GM23338 (cell line): ENCODE measurements at regions not wholly inside any gene's neighbourhood (a gene's known extent, or its start where the extent isn't known, plus 50 kb on each side); places are given as distances from the start of the nearest gene placed in this dataset.

Source experiments
- ATAC-seq: fragments of 200-7000 bp; cut with Tn5 transposase; 3 replicates; pipeline ENCODE4 v1.9.1; 2020
- DNase-seq: peaks from one replicate; pipeline ENCODE4 v3.0.0-alpha.2; 2015; ENCODE audit warnings: low spot score
- H2AFZ ChIP-seq: fragments of 200-600 bp; sonication (generic); 2 replicates; pipeline ENCODE4 v1.8.0; 2016; ENCODE audit warnings: antibody characterized with exemption, mild to moderate bottlenecking, moderate library complexity
- H3F3A ChIP-seq: fragments of 200-600 bp; sonication (generic); replicated peaks from 2 replicates; pipeline ENCODE4 v1.8.0; 2017; ENCODE audit warnings: antibody characterized with exemption, mixed run types, low read depth
- H3K27ac ChIP-seq: fragments of 200-600 bp; sonication (generic); 2 replicates; pipeline ENCODE4 v1.6.1; 2016; ENCODE audit warnings: low read depth
- H3K27me3 ChIP-seq: fragments of 200-600 bp; sonication (generic); 2 replicates; pipeline ENCODE4 v1.8.0; 2016; ENCODE audit warnings: mild to moderate bottlenecking, mixed run types, moderate library complexity; ENCODE audit not compliant: insufficient read depth
- H3K36me3 ChIP-seq: fragments of 200-600 bp; sonication (generic); 2 replicates; pipeline ENCODE4 v1.8.0; 2016; ENCODE audit warnings: mild to moderate bottlenecking; ENCODE audit not compliant: insufficient read depth
- H3K4me1 ChIP-seq: fragments of 200-600 bp; sonication (generic); 2 replicates; pipeline ENCODE4 v1.8.0; 2016; ENCODE audit warnings: mild to moderate bottlenecking, moderate library complexity; ENCODE audit not compliant: insufficient read depth
- H3K4me2 ChIP-seq: fragments of 200-600 bp; sonication (generic); 2 replicates; pipeline ENCODE4 v1.7.1; 2017; ENCODE audit warnings: mixed run types
- H3K4me3 ChIP-seq: fragments of 200-600 bp; sonication (generic); 2 replicates; pipeline ENCODE4 v1.6.1; 2016; ENCODE audit warnings: mixed run types
- H3K79me2 ChIP-seq: fragments of 200-600 bp; sonication (generic); replicated peaks from 2 replicates; pipeline ENCODE4 v1.8.0; 2017; ENCODE audit warnings: mild to moderate bottlenecking; ENCODE audit not compliant: insufficient read depth
- H3K9me2 ChIP-seq: fragments of 200-600 bp; sonication (generic); 2 replicates; pipeline ENCODE4 v1.8.0; 2017; ENCODE audit not compliant: insufficient read depth
- H4K20me1 ChIP-seq: fragments of 200-600 bp; sonication (generic); replicated peaks from 2 replicates; pipeline ENCODE4 v1.8.0; 2017; ENCODE audit warnings: mild to moderate bottlenecking; ENCODE audit not compliant: insufficient read depth
- H3K27ac Mint-ChIP-seq: 2 replicates; pipeline ENCODE4 v1.8.0; 2020; ENCODE audit warnings: inconsistent platforms, mild to moderate bottlenecking, moderate library complexity, mixed read lengths
- H3K27me3 Mint-ChIP-seq: 3 replicates; pipeline ENCODE4 v1.8.0; 2022; ENCODE audit warnings: low read depth, mild to moderate bottlenecking, moderate library complexity, mixed read lengths, inconsistent platforms; ENCODE audit not compliant: insufficient read depth, poor library complexity
- H3K36me3 Mint-ChIP-seq: 3 replicates; pipeline ENCODE4 v1.8.0; 2021; ENCODE audit warnings: low read depth, mild to moderate bottlenecking, inconsistent platforms, moderate library complexity, mixed read lengths
- H3K4me1 Mint-ChIP-seq: 3 replicates; pipeline ENCODE4 v1.8.0; 2020; ENCODE audit warnings: mild to moderate bottlenecking, inconsistent platforms, mixed read lengths
- H3K4me3 Mint-ChIP-seq: 3 replicates; pipeline ENCODE4 v1.8.0; 2021; ENCODE audit warnings: moderate library complexity, mild to moderate bottlenecking, inconsistent platforms, mixed read lengths
- H3K9me3 Mint-ChIP-seq: 3 replicates; pipeline ENCODE4 v1.8.0; 2020; ENCODE audit warnings: moderate library complexity, mild to moderate bottlenecking, inconsistent platforms, mixed read lengths
- CREB1 ChIP-seq: fragments of 250-450 bp; sonication (Bioruptor Pico); IDR thresholded peaks from 2 replicates; pipeline ENCODE4 v1.5.0; 2020; ENCODE audit warnings: low read depth, mild to moderate bottlenecking, moderate library complexity
- EZH2 ChIP-seq: fragments of 200-600 bp; sonication (generic); IDR thresholded peaks from one replicate; pipeline ENCODE4 v1.8.0; 2017; ENCODE audit warnings: antibody characterized with exemption, mild to moderate bottlenecking, low read depth; ENCODE audit not compliant: unreplicated experiment
- JUNB ChIP-seq: IDR thresholded peaks from one replicate; pipeline ENCODE4 v1.6.1; 2016; ENCODE audit warnings: antibody characterized with exemption; ENCODE audit not compliant: unreplicated experiment
- NANOG ChIP-seq: IDR thresholded peaks from 2 replicates; pipeline ENCODE4 v1.6.1; 2016; ENCODE audit warnings: antibody characterized with exemption, borderline replicate concordance
- POLR2AphosphoS5 ChIP-seq: IDR thresholded peaks from 2 replicates; pipeline ENCODE4 v1.6.1; 2016; ENCODE audit warnings: antibody characterized with exemption, low read depth
- STAT1 ChIP-seq: IDR thresholded peaks from one replicate; pipeline ENCODE4 v1.6.1; 2016; ENCODE audit warnings: antibody characterized with exemption; ENCODE audit not compliant: unreplicated experiment
- ZNF114 ChIP-seq: fragments of 250-450 bp; sonication (Bioruptor Pico); IDR thresholded peaks from 2 replicates; pipeline ENCODE4 v1.5.0; 2020; ENCODE audit warnings: mild to moderate bottlenecking, moderate library complexity
- ZNF331 ChIP-seq: fragments of 250-450 bp; sonication (Bioruptor Pico); IDR thresholded peaks from 2 replicates; pipeline ENCODE4 v1.5.0; 2020; ENCODE audit warnings: low read depth, mild to moderate bottlenecking, moderate library complexity
- TF ChIP-seq, protein P1 (sequence below): IDR thresholded peaks from one replicate; pipeline ENCODE4 v1.6.1; 2018; ENCODE audit warnings: antibody characterized with exemption; ENCODE audit not compliant: unreplicated experiment
- TF ChIP-seq, protein P2 (sequence below): fragments of 250-450 bp; sonication (Bioruptor Pico); IDR thresholded peaks from 2 replicates; pipeline ENCODE4 v1.5.0; 2020; ENCODE audit warnings: mild to moderate bottlenecking, moderate library complexity
- TF ChIP-seq, protein P3 (sequence below), 2 experiments: fragments of 200-600 bp in 1 of 2; sonication (generic) in 1 of 2; conservative IDR thresholded peaks; 2 replicates each; pipeline versions ENCODE4 v1.5.1 to v1.6.1; 2016 to 2017; ENCODE audit warnings: antibody characterized with exemption in 2 of 2, low read depth in 2 of 2, mild to moderate bottlenecking in 2 of 2, moderate library complexity in 1 of 2
- TF ChIP-seq, protein P4 (sequence below): IDR thresholded peaks from 2 replicates; pipeline ENCODE4 v1.6.1; 2016; ENCODE audit warnings: antibody characterized with exemption

DNA sequence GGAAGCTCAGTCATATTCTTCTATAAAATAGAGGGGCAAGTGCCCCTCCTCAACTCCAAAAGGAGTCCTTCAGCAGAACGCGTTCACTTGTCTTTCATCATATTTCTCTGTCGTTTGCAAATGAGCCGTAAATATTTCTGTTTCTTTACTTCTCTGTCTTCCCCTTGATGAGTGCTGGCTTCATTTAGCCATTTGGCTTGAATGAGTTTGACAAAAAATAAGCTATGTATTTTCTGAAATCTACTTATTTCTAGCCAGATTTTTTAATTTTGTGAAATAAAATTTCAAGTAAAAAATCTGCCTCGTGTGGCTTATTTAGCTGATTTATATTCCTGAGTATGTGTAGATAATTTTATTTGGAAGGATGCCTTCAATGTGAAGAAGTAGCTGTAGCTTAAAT is 170.8 kb upstream of the DGKB start:
- H3K4me1 Mint-ChIP-seq: no peaks in the 10 kb centered on the region
- H2AFZ ChIP-seq: no peak overlapping the region
- H3K79me2 ChIP-seq: no peaks in the 10 kb centered on the region
- no peaks in the 10 kb centered on the region for H3K4me1 ChIP-seq
- no peak overlapping the region for H3K27ac ChIP-seq
- no peaks in the 10 kb centered on the region for H3K36me3 ChIP-seq
- H3K9me3 Mint-ChIP-seq: no peaks in the 10 kb centered on the region
- H3K4me3 Mint-ChIP-seq: no peak overlapping the region
- DNase-seq: no peak
- H3K36me3 Mint-ChIP-seq: no peaks in the 10 kb centered on the region
- TF ChIP-seq CREB1 (CRISPR knock-in tag): no peak
- TF ChIP-seq POLR2AphosphoS5: no peak
- no peak for TF ChIP-seq JUNB
- TF ChIP-seq ZNF331 (CRISPR knock-in tag): no peak
- no peak for TF ChIP-seq ZNF114 (CRISPR knock-in tag)
- no peak for TF ChIP-seq EZH2
- TF ChIP-seq, protein P1, sequence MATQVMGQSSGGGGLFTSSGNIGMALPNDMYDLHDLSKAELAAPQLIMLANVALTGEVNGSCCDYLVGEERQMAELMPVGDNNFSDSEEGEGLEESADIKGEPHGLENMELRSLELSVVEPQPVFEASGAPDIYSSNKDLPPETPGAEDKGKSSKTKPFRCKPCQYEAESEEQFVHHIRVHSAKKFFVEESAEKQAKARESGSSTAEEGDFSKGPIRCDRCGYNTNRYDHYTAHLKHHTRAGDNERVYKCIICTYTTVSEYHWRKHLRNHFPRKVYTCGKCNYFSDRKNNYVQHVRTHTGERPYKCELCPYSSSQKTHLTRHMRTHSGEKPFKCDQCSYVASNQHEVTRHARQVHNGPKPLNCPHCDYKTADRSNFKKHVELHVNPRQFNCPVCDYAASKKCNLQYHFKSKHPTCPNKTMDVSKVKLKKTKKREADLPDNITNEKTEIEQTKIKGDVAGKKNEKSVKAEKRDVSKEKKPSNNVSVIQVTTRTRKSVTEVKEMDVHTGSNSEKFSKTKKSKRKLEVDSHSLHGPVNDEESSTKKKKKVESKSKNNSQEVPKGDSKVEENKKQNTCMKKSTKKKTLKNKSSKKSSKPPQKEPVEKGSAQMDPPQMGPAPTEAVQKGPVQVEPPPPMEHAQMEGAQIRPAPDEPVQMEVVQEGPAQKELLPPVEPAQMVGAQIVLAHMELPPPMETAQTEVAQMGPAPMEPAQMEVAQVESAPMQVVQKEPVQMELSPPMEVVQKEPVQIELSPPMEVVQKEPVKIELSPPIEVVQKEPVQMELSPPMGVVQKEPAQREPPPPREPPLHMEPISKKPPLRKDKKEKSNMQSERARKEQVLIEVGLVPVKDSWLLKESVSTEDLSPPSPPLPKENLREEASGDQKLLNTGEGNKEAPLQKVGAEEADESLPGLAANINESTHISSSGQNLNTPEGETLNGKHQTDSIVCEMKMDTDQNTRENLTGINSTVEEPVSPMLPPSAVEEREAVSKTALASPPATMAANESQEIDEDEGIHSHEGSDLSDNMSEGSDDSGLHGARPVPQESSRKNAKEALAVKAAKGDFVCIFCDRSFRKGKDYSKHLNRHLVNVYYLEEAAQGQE: no peak
- TF ChIP-seq, protein P2, sequence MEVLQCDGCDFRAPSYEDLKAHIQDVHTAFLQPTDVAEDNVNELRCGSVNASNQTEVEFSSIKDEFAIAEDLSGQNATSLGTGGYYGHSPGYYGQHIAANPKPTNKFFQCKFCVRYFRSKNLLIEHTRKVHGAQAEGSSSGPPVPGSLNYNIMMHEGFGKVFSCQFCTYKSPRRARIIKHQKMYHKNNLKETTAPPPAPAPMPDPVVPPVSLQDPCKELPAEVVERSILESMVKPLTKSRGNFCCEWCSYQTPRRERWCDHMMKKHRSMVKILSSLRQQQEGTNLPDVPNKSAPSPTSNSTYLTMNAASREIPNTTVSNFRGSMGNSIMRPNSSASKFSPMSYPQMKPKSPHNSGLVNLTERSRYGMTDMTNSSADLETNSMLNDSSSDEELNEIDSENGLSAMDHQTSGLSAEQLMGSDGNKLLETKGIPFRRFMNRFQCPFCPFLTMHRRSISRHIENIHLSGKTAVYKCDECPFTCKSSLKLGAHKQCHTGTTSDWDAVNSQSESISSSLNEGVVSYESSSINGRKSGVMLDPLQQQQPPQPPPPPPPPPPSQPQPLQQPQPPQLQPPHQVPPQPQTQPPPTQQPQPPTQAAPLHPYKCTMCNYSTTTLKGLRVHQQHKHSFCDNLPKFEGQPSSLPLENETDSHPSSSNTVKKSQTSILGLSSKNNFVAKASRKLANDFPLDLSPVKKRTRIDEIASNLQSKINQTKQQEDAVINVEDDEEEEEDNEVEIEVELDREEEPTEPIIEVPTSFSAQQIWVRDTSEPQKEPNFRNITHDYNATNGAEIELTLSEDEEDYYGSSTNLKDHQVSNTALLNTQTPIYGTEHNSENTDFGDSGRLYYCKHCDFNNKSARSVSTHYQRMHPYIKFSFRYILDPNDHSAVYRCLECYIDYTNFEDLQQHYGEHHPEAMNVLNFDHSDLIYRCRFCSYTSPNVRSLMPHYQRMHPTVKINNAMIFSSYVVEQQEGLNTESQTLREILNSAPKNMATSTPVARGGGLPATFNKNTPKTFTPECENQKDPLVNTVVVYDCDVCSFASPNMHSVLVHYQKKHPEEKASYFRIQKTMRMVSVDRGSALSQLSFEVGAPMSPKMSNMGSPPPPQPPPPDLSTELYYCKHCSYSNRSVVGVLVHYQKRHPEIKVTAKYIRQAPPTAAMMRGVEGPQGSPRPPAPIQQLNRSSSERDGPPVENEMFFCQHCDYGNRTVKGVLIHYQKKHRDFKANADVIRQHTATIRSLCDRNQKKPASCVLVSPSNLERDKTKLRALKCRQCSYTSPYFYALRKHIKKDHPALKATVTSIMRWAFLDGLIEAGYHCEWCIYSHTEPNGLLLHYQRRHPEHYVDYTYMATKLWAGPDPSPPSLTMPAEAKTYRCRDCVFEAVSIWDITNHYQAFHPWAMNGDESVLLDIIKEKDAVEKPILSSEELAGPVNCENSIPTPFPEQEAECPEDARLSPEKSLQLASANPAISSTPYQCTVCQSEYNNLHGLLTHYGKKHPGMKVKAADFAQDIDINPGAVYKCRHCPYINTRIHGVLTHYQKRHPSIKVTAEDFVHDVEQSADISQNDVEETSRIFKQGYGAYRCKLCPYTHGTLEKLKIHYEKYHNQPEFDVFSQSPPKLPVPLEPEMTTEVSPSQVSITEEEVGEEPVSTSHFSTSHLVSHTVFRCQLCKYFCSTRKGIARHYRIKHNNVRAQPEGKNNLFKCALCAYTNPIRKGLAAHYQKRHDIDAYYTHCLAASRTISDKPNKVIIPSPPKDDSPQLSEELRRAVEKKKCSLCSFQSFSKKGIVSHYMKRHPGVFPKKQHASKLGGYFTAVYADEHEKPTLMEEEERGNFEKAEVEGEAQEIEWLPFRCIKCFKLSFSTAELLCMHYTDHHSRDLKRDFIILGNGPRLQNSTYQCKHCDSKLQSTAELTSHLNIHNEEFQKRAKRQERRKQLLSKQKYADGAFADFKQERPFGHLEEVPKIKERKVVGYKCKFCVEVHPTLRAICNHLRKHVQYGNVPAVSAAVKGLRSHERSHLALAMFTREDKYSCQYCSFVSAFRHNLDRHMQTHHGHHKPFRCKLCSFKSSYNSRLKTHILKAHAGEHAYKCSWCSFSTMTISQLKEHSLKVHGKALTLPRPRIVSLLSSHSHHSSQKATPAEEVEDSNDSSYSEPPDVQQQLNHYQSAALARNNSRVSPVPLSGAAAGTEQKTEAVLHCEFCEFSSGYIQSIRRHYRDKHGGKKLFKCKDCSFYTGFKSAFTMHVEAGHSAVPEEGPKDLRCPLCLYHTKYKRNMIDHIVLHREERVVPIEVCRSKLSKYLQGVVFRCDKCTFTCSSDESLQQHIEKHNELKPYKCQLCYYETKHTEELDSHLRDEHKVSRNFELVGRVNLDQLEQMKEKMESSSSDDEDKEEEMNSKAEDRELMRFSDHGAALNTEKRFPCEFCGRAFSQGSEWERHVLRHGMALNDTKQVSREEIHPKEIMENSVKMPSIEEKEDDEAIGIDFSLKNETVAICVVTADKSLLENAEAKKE (CRISPR knock-in tag): no peak
- no peak for TF ChIP-seq NANOG
- TF ChIP-seq STAT1: no peak
- TF ChIP-seq, protein P3, sequence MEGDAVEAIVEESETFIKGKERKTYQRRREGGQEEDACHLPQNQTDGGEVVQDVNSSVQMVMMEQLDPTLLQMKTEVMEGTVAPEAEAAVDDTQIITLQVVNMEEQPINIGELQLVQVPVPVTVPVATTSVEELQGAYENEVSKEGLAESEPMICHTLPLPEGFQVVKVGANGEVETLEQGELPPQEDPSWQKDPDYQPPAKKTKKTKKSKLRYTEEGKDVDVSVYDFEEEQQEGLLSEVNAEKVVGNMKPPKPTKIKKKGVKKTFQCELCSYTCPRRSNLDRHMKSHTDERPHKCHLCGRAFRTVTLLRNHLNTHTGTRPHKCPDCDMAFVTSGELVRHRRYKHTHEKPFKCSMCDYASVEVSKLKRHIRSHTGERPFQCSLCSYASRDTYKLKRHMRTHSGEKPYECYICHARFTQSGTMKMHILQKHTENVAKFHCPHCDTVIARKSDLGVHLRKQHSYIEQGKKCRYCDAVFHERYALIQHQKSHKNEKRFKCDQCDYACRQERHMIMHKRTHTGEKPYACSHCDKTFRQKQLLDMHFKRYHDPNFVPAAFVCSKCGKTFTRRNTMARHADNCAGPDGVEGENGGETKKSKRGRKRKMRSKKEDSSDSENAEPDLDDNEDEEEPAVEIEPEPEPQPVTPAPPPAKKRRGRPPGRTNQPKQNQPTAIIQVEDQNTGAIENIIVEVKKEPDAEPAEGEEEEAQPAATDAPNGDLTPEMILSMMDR (conservative IDR thresholded peaks at IDR 0.05; ENCODE audit: low read depth in 2 of 2): no peak
- TF ChIP-seq, protein P4, sequence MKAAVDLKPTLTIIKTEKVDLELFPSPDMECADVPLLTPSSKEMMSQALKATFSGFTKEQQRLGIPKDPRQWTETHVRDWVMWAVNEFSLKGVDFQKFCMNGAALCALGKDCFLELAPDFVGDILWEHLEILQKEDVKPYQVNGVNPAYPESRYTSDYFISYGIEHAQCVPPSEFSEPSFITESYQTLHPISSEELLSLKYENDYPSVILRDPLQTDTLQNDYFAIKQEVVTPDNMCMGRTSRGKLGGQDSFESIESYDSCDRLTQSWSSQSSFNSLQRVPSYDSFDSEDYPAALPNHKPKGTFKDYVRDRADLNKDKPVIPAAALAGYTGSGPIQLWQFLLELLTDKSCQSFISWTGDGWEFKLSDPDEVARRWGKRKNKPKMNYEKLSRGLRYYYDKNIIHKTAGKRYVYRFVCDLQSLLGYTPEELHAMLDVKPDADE: no peak
- H3K9me2 ChIP-seq: no peaks in the 10 kb centered on the region
- H3K27ac Mint-ChIP-seq: no peak overlapping the region
- H4K20me1 ChIP-seq: no peaks in the 10 kb centered on the region
- no peak overlapping the region for H3K4me3 ChIP-seq
- no peaks in the 10 kb centered on the region for H3F3A ChIP-seq
- H3K4me2 ChIP-seq: no peak overlapping the region
- H3K27me3 ChIP-seq: no peaks in the 10 kb centered on the region
- H3K27me3 Mint-ChIP-seq: no peaks in the 10 kb centered on the region
- ATAC-seq: no peak
